Stomach (tissue), 8 donors: ENCODE measurements at regions not wholly inside any gene's neighbourhood (a gene's known extent, or its start where the extent isn't known, plus 50 kb on each side); places are given as distances from the start of the nearest gene placed in this dataset.

ENCODE experiments used
- DNase-seq, 2 donors: peaks; one replicate each; pipeline versions ENCODE4 v3.0.0 to v3.0.0-alpha.2; 2013 to 2019
- H3K27ac ChIP-seq, 5 donors: fragments of 200-600 bp in 4 of 5; sonication (generic) in 4 of 5; one replicate each; pipeline ENCODE4 v1.5.1; 2013 to 2019; ENCODE audit warnings: mild to moderate bottlenecking in 1 of 5, moderate library complexity in 1 of 5
- H3K27me3 ChIP-seq, 3 donors: fragments of 200-600 bp; sonication (generic); one replicate each; pipeline ENCODE4 v1.5.1; 2017 to 2019; ENCODE audit warnings: mixed run types in 1 of 3
- H3K36me3 ChIP-seq, 4 donors: fragments of 200-600 bp; sonication (generic); 1 replicate in 3 of 4; 2 replicates in 1 of 4; pipeline ENCODE4 v1.5.1; 2016 to 2019
- H3K4me1 ChIP-seq, 4 donors: fragments of 200-600 bp; sonication (generic); one replicate each; pipeline ENCODE4 v1.5.1; 2016 to 2019
- H3K4me3 ChIP-seq, 4 donors: fragments of 200-600 bp; sonication (generic) in 3 of 4; one replicate each; pipeline ENCODE4 v1.5.1; 2016 to 2019; ENCODE audit warnings: mild to moderate bottlenecking in 1 of 4
- H3K9me3 ChIP-seq, 4 donors: fragments of 200-600 bp; sonication (generic); one replicate each; pipeline ENCODE4 v1.5.1; 2016 to 2019
- EP300 ChIP-seq: sonication (generic); formaldehyde crosslinking; IDR thresholded peaks from one replicate; pipeline ENCODE4 v1.6.1; 2017; ENCODE audit warnings: antibody characterized with exemption
- POLR2A ChIP-seq, 4 donors: fragments of 450-650 bp; IDR thresholded peaks; one replicate each; pipeline ENCODE4 v1.6.1; 2016; ENCODE audit warnings: antibody characterized with exemption in 4 of 4, control low read depth in 2 of 4, mild to moderate bottlenecking in 1 of 4, moderate library complexity in 1 of 4
- POLR2AphosphoS5 ChIP-seq, 3 donors: sonication (generic); formaldehyde crosslinking; IDR thresholded peaks; one replicate each; pipeline ENCODE4 v1.6.1; 2016; ENCODE audit warnings: antibody characterized with exemption in 3 of 3
- WGBS, 5 donors: extraction: QIAGEN DNeasy Blood & Tissue Kit in 3 of 5; methylation state at CpG; one replicate each; pipeline versions ENCODE4 v1.1.5 to v1.1.7; 2013 to 2018; 5-methylcytosine and 5-hydroxymethylcytosine counted together
- intact Hi-C: fragments of 100-400 bp; cut with DNase I; formaldehyde crosslinking; loops from one replicate; pipeline ENCODE4 v1.15.1; 2023; ENCODE audit warnings: low total_unique reads
- TF ChIP-seq, protein P1 (sequence below), 7 experiments: fragments of 450-650 bp in 4 of 7; fragments of 200-600 bp in 3 of 7; sonication (generic) in 3 of 7; IDR thresholded peaks; one replicate each; pipeline ENCODE4 v1.5.1; 2016 to 2019; ENCODE audit warnings: antibody characterized with exemption in 7 of 7, control low read depth in 2 of 7, mild to moderate bottlenecking in 1 of 7
- donor health status: healthy with polysubstance abuse.
- donor health status: Bipolar disorder and iron deficiency.
- donor health status: healthy.

DNA sequence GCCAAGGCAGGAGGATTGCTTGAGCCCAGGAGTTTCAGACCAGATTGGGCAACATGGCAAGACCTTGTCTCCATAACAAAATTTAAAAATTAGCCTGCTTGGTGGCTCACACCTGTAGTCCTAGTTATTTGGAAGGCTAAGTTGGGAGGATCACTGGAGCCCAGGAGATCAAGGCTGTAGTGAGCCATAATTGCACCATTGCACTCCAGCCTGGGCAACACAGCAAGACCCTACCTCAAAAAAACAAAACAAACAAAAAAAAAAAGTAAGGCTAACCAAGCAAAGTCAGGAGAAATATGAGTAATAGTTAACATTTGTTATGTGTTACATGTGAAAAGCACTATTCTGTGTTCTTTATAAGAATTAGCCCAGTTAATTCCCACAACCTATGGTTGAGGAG, 74.7 kb downstream of the FOXB2 start:
- TF ChIP-seq, protein P1, sequence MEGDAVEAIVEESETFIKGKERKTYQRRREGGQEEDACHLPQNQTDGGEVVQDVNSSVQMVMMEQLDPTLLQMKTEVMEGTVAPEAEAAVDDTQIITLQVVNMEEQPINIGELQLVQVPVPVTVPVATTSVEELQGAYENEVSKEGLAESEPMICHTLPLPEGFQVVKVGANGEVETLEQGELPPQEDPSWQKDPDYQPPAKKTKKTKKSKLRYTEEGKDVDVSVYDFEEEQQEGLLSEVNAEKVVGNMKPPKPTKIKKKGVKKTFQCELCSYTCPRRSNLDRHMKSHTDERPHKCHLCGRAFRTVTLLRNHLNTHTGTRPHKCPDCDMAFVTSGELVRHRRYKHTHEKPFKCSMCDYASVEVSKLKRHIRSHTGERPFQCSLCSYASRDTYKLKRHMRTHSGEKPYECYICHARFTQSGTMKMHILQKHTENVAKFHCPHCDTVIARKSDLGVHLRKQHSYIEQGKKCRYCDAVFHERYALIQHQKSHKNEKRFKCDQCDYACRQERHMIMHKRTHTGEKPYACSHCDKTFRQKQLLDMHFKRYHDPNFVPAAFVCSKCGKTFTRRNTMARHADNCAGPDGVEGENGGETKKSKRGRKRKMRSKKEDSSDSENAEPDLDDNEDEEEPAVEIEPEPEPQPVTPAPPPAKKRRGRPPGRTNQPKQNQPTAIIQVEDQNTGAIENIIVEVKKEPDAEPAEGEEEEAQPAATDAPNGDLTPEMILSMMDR (IDR thresholded peaks at IDR 0.05): no peak
- TF ChIP-seq POLR2A (IDR thresholded peaks at IDR 0.05): no peak
- TF ChIP-seq POLR2AphosphoS5 (IDR thresholded peaks at IDR 0.05): no peak
- no peak for TF ChIP-seq EP300
- H3K27ac ChIP-seq: no peak overlapping the region
- no peak overlapping the region for H3K4me3 ChIP-seq
- no peaks in the 10 kb centered on the region for H3K36me3 ChIP-seq
- DNase-seq: no peak
- intact Hi-C loops: no loop called here
- H3K27me3 ChIP-seq: peaks cover 0 to 18% (median 0%) of the 10 kb centered on the region in 3 donors
- H3K4me1 ChIP-seq: no peaks in the 10 kb centered on the region
- no peaks in the 10 kb centered on the region for H3K9me3 ChIP-seq

DNA sequence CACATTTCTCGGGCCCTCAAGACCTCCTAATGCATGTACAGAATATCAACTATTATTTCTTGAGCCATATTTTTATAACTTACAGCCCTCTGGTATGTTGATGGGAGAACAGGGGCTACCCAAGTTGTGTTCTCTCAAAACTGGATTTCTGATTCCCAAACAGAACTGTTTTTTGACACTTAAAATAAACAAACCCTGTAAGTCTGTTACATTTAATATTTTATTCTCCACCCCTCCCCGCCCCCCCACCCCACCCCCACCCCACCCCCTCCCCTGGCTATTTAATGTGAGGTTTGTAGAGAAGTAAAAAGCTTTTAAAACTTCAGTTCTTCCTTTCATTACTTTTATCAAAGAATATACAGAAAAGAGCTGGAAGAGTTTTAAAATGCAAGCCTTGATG, 77.9 kb downstream of the FOXB2 start:
- 13 to 40% (median 35%) methylated on average over 2 of the region's 2 CpGs for WGBS, 5 donors

DNA sequence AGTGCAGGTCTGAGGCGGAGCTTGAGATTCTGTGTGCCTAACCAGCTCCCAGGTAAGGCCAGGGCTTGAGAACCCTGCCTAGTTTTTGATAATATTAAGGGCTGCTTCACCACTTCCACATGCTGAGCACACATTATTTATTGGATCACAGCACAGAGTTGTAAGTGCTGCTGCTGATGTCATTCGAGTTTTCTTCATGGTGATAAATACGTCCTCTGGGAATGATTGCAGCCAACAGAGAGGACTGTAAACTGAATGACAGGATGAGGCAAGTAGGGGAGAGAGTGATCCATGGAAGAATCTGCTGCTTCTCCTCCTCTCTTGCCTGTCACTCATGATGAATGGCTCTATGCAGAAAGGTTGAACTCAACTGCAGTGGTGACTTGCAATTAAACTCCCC, 77.9 kb upstream of the VPS13A start:
- whole genome bisulfite sequencing, 5 donors: 43 to 63% (median 57%) methylated on average over 3 of the region's 3 CpGs

More for the DNA sequence above, 77.9 kb downstream of the FOXB2 start:
- DNase-seq: no peak
- Histone ChIP-seq H3K4me3 (no peak overlapping the region), H3K4me1 (no peaks in the 10 kb centered on the region), H3K27me3 (peaks cover 0 to 18% (median 0%) of the 10 kb centered on the region in 3 donors), H3K27ac (no peak overlapping the region), H3K9me3 (no peaks in the 10 kb centered on the region), H3K36me3 (no peaks in the 10 kb centered on the region)
- no peak for TF ChIP-seq EP300
- TF ChIP-seq, protein P1 (IDR thresholded peaks at IDR 0.05): no peak
- TF ChIP-seq POLR2A (IDR thresholded peaks at IDR 0.05): no peak
- TF ChIP-seq POLR2AphosphoS5 (IDR thresholded peaks at IDR 0.05): no peak
- intact Hi-C loops: no loop called here

GRCh38 chr9:77111408-77111807, 65.9 kb upstream of the VPS13A start:
- Histone ChIP-seq H3K36me3 (no peaks in the 10 kb centered on the region), H3K27me3 (peaks cover 0 to 4% (median 0%) of the 10 kb centered on the region in 3 donors), H3K4me1 (no peaks in the 10 kb centered on the region), H3K9me3 (no peaks in the 10 kb centered on the region), H3K4me3 (no peak overlapping the region), H3K27ac (no peak overlapping the region)
- DNase-seq: no peak
- 72 to 78% (median 75%) methylated on average over 2 of the region's 2 CpGs for WGBS, 5 donors
- no peak for TF ChIP-seq POLR2AphosphoS5 (IDR thresholded peaks at IDR 0.05)
- no peak for TF ChIP-seq EP300
- TF ChIP-seq, protein P1 (IDR thresholded peaks at IDR 0.05): no peak
- TF ChIP-seq POLR2A (IDR thresholded peaks at IDR 0.05): no peak
- intact Hi-C loops: no loop called here

More for the DNA sequence above, 77.9 kb upstream of the VPS13A start:
- H3K27ac ChIP-seq: no peak overlapping the region
- DNase-seq: peak in 1 of 2 donors; percentile 3
- H3K4me3 ChIP-seq: no peak overlapping the region
- TF ChIP-seq, protein P1 (IDR thresholded peaks at IDR 0.05): no peak
- no peak for TF ChIP-seq POLR2AphosphoS5 (IDR thresholded peaks at IDR 0.05)
- no peak for TF ChIP-seq POLR2A (IDR thresholded peaks at IDR 0.05)
- no peak for TF ChIP-seq EP300
- H3K27me3 ChIP-seq: peaks cover 0 to 13% (median 0%) of the 10 kb centered on the region in 3 donors
- H3K9me3 ChIP-seq: peaks cover 0 to 6% (median 5%) of the 10 kb centered on the region in 4 donors
- H3K36me3 ChIP-seq: no peaks in the 10 kb centered on the region
- intact Hi-C loops: no loop called here
- no peaks in the 10 kb centered on the region for H3K4me1 ChIP-seq
